ENCODE measurements at regions not wholly inside any gene's neighbourhood (a gene's known extent, or its start where the extent isn't known, plus 50 kb on each side); places are given as distances from the start of the nearest gene placed in this dataset.

DNA sequence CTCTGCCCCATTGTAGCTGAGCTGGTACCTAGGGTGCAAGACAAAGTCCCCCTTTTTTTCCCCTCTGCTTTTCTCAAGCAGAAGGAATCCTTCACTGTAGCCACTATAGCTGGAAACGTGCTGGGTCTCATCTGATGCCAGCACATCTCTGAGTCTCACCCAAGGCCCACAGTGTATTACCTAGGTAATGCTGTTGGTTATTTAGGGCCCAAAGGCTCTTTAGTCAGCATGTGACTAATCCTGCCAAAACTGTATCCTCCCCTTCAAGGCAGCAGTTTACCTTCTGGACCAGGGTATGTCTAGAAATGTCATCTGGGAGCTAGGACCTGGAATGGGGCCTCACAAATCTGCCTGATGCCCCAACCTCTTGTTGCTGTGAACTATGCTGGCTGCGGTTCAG lies 423.4 kb downstream of the NUF2 start:
- Histone ChIP-seq H4K8ac (ENCODE audit: low read depth in 2 of 2, low read length in 2 of 2) (no peak overlapping the region), H2AK9ac (replicated peaks; ENCODE audit: low read depth, low read length, poor library complexity) (no peak overlapping the region), H3K18ac (ENCODE audit: low read depth, low read length) (no peak overlapping the region), H2AFZ (replicated peaks; ENCODE audit: low read length, poor library complexity) (no peak overlapping the region), H2BK120ac (ENCODE audit: low read depth, low read length) (no peak overlapping the region), H3K4me3 (ENCODE audit: insufficient read depth, low read depth, low read length) (no peak overlapping the region), H3K23ac (ENCODE audit: low read depth, low read length) (no peak overlapping the region), H3K4me1 (ENCODE audit: control insufficient read depth, insufficient read depth, low read length) (no peaks in the 10 kb centered on the region), H2BK20ac (ENCODE audit: low read depth, low read length) (no peak overlapping the region), H4K5ac (ENCODE audit: low read depth, low read length) (no peak overlapping the region), H3K27me3 (ENCODE audit: control insufficient read depth, insufficient read depth, low read length) (no peaks in the 10 kb centered on the region), H3K9ac (ENCODE audit: low read depth, low read length) (no peak overlapping the region), H3K56ac (ENCODE audit: extremely low read depth, insufficient read depth, low read length) (no peak overlapping the region), H3K9me1 (ENCODE audit: insufficient read depth, low read length) (no peaks in the 10 kb centered on the region), H3K27ac (ENCODE audit: insufficient read depth, low read length) (no peak overlapping the region), H3K9me3 (ENCODE audit: control insufficient read depth, insufficient read depth, low read length) (peaks cover 9% of the 10 kb centered on the region; the same call in 1 of the 2 replicates), H2AK5ac (ENCODE audit: low read depth, low read length) (no peak overlapping the region), H3K4ac (ENCODE audit: low read depth, low read length) (no peak overlapping the region), H2BK15ac (ENCODE audit: low read depth, low read length) (no peak overlapping the region), H3K4me2 (ENCODE audit: low read depth, low read length) (no peak overlapping the region), H4K20me1 (ENCODE audit: insufficient read depth, low read length) (no peaks in the 10 kb centered on the region), H3K14ac (replicated peaks; ENCODE audit: low read depth, low read length) (no peak overlapping the region), H3K79me1 (ENCODE audit: low read depth in 1 of 2, low read length in 2 of 2) (no peaks in the 10 kb centered on the region), H4K91ac (ENCODE audit: insufficient read depth, low read depth, low read length) (no peak overlapping the region), H3K36me3 (ENCODE audit: control insufficient read depth, insufficient read depth, low read length) (no peaks in the 10 kb centered on the region), H2BK5ac (ENCODE audit: low read depth, low read length, poor library complexity, severe bottlenecking) (no peak overlapping the region)
- ChIA-PET POLR2A (ENCODE audit: unreplicated experiment) (no interaction called here), CTCF (no interaction called here)
- 80% methylated on average over 1 of the region's 2 CpGs; no CpG with 5 or more reads in 1 of the 2 experiments for WGBS, 2 experiments (ENCODE audit: extremely low coverage in 2 of 2, insufficient read length in 1 of 2)
- intact Hi-C loops (cut with micrococcal nuclease) (no loop called here), dilution Hi-C loops (cut with HindIII; ENCODE audit: low sequenced_read_pairs, unreplicated experiment) (no loop called here), in situ Hi-C loops (cut with MboI; ENCODE audit: low sequenced_read_pairs) (no loop called here)
- no TSS peak for BruUV-seq (replicated peaks)
- DNase-seq (no peak), ATAC-seq (ENCODE audit: low read depth) (no peak)
- TF ChIP-seq MAZ (IDR thresholded peaks at IDR 0.05; ENCODE audit: borderline replicate concordance, low read depth, low read length) (no peak), RCOR1 (IDR thresholded peaks at IDR 0.05; ENCODE audit: insufficient replicate concordance, low read length) (no peak), MAFK (IDR thresholded peaks at IDR 0.05; ENCODE audit: low read depth, low read length) (no peak), RAD21 (IDR thresholded peaks at IDR 0.05; ENCODE audit: low read length) (no peak), NFE2L2 (IDR thresholded peaks at IDR 0.05; ENCODE audit: low read depth, low read length) (no peak), SMC3 (IDR thresholded peaks at IDR 0.05; ENCODE audit: low read depth, low read length) (no peak), POLR2A (IDR thresholded peaks at IDR 0.05; ENCODE audit: low read depth, low read length) (no peak), CEBPB (IDR thresholded peaks at IDR 0.05; ENCODE audit: low read depth, low read length) (no peak), BHLHE40 (IDR thresholded peaks at IDR 0.05; ENCODE audit: low read depth, low read length) (no peak), FOS (IDR thresholded peaks at IDR 0.05; ENCODE audit: low read depth, low read length) (no peak), CHD1 (IDR thresholded peaks at IDR 0.05; ENCODE audit: low read depth, low read length) (no peak), RFX5 (IDR thresholded peaks at IDR 0.05; ENCODE audit: low read depth, low read length) (no peak), MXI1 (IDR thresholded peaks at IDR 0.05; ENCODE audit: borderline replicate concordance, low read depth, low read length) (no peak)
- TF ChIP-seq, protein P1, sequence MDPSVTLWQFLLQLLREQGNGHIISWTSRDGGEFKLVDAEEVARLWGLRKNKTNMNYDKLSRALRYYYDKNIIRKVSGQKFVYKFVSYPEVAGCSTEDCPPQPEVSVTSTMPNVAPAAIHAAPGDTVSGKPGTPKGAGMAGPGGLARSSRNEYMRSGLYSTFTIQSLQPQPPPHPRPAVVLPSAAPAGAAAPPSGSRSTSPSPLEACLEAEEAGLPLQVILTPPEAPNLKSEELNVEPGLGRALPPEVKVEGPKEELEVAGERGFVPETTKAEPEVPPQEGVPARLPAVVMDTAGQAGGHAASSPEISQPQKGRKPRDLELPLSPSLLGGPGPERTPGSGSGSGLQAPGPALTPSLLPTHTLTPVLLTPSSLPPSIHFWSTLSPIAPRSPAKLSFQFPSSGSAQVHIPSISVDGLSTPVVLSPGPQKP (IDR thresholded peaks at IDR 0.05; ENCODE audit: borderline replicate concordance, low read depth, low read length), result no peak
- TF ChIP-seq, protein P2, sequence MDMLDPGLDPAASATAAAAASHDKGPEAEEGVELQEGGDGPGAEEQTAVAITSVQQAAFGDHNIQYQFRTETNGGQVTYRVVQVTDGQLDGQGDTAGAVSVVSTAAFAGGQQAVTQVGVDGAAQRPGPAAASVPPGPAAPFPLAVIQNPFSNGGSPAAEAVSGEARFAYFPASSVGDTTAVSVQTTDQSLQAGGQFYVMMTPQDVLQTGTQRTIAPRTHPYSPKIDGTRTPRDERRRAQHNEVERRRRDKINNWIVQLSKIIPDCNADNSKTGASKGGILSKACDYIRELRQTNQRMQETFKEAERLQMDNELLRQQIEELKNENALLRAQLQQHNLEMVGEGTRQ (IDR thresholded peaks at IDR 0.05; ENCODE audit: low read depth, low read length), result no peak
- TF ChIP-seq, protein P3, sequence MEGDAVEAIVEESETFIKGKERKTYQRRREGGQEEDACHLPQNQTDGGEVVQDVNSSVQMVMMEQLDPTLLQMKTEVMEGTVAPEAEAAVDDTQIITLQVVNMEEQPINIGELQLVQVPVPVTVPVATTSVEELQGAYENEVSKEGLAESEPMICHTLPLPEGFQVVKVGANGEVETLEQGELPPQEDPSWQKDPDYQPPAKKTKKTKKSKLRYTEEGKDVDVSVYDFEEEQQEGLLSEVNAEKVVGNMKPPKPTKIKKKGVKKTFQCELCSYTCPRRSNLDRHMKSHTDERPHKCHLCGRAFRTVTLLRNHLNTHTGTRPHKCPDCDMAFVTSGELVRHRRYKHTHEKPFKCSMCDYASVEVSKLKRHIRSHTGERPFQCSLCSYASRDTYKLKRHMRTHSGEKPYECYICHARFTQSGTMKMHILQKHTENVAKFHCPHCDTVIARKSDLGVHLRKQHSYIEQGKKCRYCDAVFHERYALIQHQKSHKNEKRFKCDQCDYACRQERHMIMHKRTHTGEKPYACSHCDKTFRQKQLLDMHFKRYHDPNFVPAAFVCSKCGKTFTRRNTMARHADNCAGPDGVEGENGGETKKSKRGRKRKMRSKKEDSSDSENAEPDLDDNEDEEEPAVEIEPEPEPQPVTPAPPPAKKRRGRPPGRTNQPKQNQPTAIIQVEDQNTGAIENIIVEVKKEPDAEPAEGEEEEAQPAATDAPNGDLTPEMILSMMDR (conservative IDR thresholded peaks at IDR 0.05; ENCODE audit: low read depth, low read length), result no peak

Data from IMR-90 (cell line).